GM12891 (cell line): ENCODE measurements at regions not wholly inside any gene's neighbourhood (a gene's known extent, or its start where the extent isn't known, plus 50 kb on each side); places are given as distances from the start of the nearest gene placed in this dataset.

ENCODE experiments used
- DNase-seq: peaks from one replicate; pipeline ENCODE4 v3.0.0; 2011; ENCODE audit warnings: low spot score; ENCODE audit not compliant: insufficient read length
- FAIRE-seq: peaks from 2 replicates; lab custom pipeline; 2011; peaks lifted over from hg19 to GRCh38; lab: Jason Lieb, UNC
- PAX5 ChIP-seq: IDR thresholded peaks from 2 replicates; pipeline ENCODE4 v1.6.1; 2011; ENCODE audit warnings: low read length, moderate library complexity, mild to moderate bottlenecking; ENCODE audit not compliant: insufficient read depth, severe bottlenecking
- POLR2A ChIP-seq: IDR thresholded peaks from 2 replicates; pipeline ENCODE4 v1.6.1; 2011; ENCODE audit warnings: low read depth, low read length, control low read depth
- POLR2AphosphoS5 ChIP-seq: IDR thresholded peaks from 2 replicates; pipeline ENCODE4 v1.6.1; 2011; ENCODE audit warnings: low read depth, low read length, control low read depth
- POU2F2 ChIP-seq: IDR thresholded peaks from 2 replicates; pipeline ENCODE4 v1.6.1; 2011; ENCODE audit warnings: low read depth, mild to moderate bottlenecking, control low read depth, low read length, moderate library complexity
- SPI1 ChIP-seq: IDR thresholded peaks from 2 replicates; pipeline ENCODE4 v1.6.1; 2011; ENCODE audit warnings: low read depth, low read length, control low read depth
- TAF1 ChIP-seq: IDR thresholded peaks from 2 replicates; pipeline ENCODE4 v1.6.1; 2011; ENCODE audit warnings: low read depth, low read length, control low read depth

DNA sequence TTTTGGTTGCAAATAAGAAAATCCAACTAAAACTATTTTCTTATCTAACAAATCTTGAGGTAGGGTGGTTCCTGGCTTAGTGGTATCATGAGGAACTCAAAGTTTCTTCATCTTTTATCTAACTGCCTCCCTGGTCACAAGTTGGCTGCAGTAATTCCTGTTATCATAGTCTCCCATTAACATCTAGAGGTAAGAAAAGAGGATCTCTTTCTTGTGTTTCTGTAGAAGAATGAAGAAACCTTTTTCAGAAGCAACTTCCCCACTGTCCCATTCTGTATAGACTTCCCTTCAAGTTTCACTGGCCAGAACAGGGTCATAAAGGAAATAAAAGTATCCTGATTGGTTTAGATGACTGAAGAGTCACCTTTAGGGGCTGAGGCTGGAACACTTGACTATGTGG is 81.8 kb upstream of the ELL2 start:
- TF ChIP-seq PAX5 = no peak
- FAIRE-seq (no peak), DNase-seq (no peak)

DNA sequence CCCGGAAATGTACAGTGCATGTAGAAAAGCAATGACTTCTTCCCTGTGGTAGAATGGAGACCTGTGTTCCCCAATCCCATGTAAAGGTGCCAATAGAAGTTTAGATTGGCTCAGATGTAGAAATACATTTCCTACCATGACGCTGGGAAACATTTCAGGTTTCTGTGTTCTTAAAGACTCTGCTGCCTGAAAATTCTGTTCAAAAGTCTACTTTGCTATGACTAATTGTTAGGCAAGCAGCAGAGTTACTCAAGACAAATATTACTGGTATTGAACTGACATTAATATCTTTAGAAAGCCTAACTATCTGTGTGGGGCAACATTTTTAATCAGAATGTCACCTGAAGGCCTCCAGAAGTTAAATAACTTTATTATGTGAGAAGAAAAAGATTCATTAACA is 75.5 kb upstream of the ELL2 start:
- no peak for FAIRE-seq
- no peak for DNase-seq
- no peak for TF ChIP-seq TAF1
- TF ChIP-seq PAX5 = no peak
- TF ChIP-seq POU2F2 = no peak
- TF ChIP-seq POLR2AphosphoS5 = no peak
- TF ChIP-seq SPI1 = no peak
- TF ChIP-seq POLR2A = no peak

GRCh38 chr5:96036301-96036700 is 74.7 kb upstream of the ELL2 start:
- DNase-seq (no peak), FAIRE-seq (no peak)
- TF ChIP-seq TAF1 = no peak
- no peak for TF ChIP-seq PAX5
- no peak for TF ChIP-seq POLR2AphosphoS5

DNA sequence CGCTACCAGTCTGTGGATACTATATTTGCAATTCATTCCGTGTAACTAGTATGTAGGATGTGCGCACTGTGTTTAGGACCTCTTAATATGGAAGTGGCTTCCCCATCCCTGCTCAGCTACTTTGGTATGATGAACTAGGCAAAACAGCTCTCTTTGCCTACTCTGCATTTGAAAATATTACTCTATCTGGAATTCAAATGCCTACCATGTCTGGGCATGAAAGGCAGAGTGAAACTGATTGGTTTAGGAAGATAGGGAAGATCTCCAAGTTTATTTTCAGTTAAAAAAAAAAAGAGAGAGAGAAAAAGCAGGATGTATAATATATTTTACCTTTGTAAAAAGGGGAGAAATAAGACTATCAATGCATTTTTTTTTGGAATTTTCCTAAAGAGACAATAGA is 74.1 kb upstream of the ELL2 start:
- DNase-seq = no peak
- FAIRE-seq = no peak
- TF ChIP-seq TAF1 (no peak), POLR2A (no peak), PAX5 (no peak), POLR2AphosphoS5 (no peak), POU2F2 (no peak), SPI1 (no peak)

- DNase-seq (no peak), FAIRE-seq (no peak)
- TF ChIP-seq SPI1 (no peak), PAX5 (no peak), TAF1 (no peak), POLR2AphosphoS5 (no peak), POLR2A (no peak), POU2F2 (no peak)
Observed at GRCh38 chr5:96033116-96033515, 71.5 kb upstream of the ELL2 start.

- no peak for TF ChIP-seq POLR2AphosphoS5
- TF ChIP-seq SPI1 = no peak
- no peak for TF ChIP-seq POU2F2
- TF ChIP-seq POLR2A = no peak
- TF ChIP-seq TAF1 = no peak
- no peak for TF ChIP-seq PAX5
- DNase-seq (no peak), FAIRE-seq (no peak)
Observed at GRCh38 chr5:96031811-96032261, 70.2 kb upstream of the ELL2 start.

GRCh38 chr5:96031180-96031579 is 69.5 kb upstream of the ELL2 start:
- FAIRE-seq (no peak), DNase-seq (no peak)
- no peak for TF ChIP-seq SPI1
- TF ChIP-seq POU2F2 = no peak
- no peak for TF ChIP-seq POLR2A
- no peak for TF ChIP-seq POLR2AphosphoS5
- no peak for TF ChIP-seq TAF1
- no peak for TF ChIP-seq PAX5

- FAIRE-seq (no peak), DNase-seq (no peak)
- TF ChIP-seq SPI1 (no peak), POLR2AphosphoS5 (no peak), TAF1 (no peak), POLR2A (no peak), PAX5 (no peak), POU2F2 (no peak)
Observed at GRCh38 chr5:96026406-96027041, 64.9 kb upstream of the ELL2 start.

- TF ChIP-seq TAF1 = no peak
- no peak for TF ChIP-seq SPI1
- TF ChIP-seq PAX5 = no peak
- TF ChIP-seq POLR2A = no peak
- no peak for TF ChIP-seq POU2F2
- no peak for TF ChIP-seq POLR2AphosphoS5
- FAIRE-seq (no peak), DNase-seq (no peak)
Observed at GRCh38 chr5:96024683-96025475, 63.2 kb upstream of the ELL2 start.

GRCh38 chr5:96023518-96023917 is 61.9 kb upstream of the ELL2 start:
- FAIRE-seq = no peak
- DNase-seq = no peak
- TF ChIP-seq TAF1 (no peak), POLR2AphosphoS5 (no peak), POU2F2 (no peak), POLR2A (no peak)
